WTC11 (cell line): ENCODE measurements at regions not wholly inside any gene's neighbourhood (a gene's known extent, or its start where the extent isn't known, plus 50 kb on each side); places are given as distances from the start of the nearest gene placed in this dataset.

Experiments
- NFE2L1 ChIP-seq: sonication (generic); formaldehyde crosslinking; IDR thresholded peaks from 2 replicates; pipeline ENCODE4 v1.8.1; 2023; ENCODE audit warnings: missing genetic modification reagents
- NR2C2 ChIP-seq: sonication (generic); formaldehyde crosslinking; IDR thresholded peaks from 2 replicates; pipeline ENCODE4 v1.8.0; 2022; ENCODE audit warnings: mild to moderate bottlenecking, missing genetic modification reagents
- TP53 ChIP-seq: sonication (generic); formaldehyde crosslinking; IDR thresholded peaks from 2 replicates; pipeline ENCODE4 v1.8.1; 2023; ENCODE audit warnings: mild to moderate bottlenecking, missing genetic modification reagents
- TF ChIP-seq, protein P1 (sequence below): sonication (generic); formaldehyde crosslinking; conservative IDR thresholded peaks from 2 replicates; pipeline ENCODE4 v1.8.1; 2023; ENCODE audit warnings: mild to moderate bottlenecking, low read depth, missing genetic modification reagents, moderate library complexity
- TF ChIP-seq, protein P2 (sequence below): fragments of 200-600 bp; IDR thresholded peaks from 2 replicates; pipeline ENCODE4 v1.8.0; 2022; ENCODE audit warnings: antibody characterized with exemption

DNA sequence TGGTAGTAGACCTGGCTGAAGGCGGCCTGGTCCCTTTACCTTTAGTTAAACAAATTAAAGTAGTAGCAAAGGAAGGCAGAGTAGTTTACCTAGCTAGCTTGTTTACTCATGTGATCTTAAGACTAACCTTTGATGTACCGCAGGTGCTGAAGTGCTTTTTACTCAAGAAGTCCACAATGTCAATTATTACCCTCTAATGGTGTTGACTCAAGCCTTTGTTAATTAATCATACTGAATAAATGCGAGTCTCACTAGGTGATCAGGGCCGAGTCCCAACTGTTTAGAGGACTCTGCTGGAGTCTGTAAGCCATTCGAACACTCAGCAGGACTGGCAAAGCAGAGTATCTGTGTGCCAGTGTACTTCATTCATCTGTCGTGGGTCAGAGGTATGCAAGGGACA, 381.1 kb upstream of the NCAM2 start:
- no peak for TF ChIP-seq TP53
- TF ChIP-seq, protein P1, sequence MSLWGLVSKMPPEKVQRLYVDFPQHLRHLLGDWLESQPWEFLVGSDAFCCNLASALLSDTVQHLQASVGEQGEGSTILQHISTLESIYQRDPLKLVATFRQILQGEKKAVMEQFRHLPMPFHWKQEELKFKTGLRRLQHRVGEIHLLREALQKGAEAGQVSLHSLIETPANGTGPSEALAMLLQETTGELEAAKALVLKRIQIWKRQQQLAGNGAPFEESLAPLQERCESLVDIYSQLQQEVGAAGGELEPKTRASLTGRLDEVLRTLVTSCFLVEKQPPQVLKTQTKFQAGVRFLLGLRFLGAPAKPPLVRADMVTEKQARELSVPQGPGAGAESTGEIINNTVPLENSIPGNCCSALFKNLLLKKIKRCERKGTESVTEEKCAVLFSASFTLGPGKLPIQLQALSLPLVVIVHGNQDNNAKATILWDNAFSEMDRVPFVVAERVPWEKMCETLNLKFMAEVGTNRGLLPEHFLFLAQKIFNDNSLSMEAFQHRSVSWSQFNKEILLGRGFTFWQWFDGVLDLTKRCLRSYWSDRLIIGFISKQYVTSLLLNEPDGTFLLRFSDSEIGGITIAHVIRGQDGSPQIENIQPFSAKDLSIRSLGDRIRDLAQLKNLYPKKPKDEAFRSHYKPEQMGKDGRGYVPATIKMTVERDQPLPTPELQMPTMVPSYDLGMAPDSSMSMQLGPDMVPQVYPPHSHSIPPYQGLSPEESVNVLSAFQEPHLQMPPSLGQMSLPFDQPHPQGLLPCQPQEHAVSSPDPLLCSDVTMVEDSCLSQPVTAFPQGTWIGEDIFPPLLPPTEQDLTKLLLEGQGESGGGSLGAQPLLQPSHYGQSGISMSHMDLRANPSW (CRISPR knock-in tag) = no peak
- no peak for TF ChIP-seq NFE2L1 (CRISPR knock-in tag)
- TF ChIP-seq, protein P2, sequence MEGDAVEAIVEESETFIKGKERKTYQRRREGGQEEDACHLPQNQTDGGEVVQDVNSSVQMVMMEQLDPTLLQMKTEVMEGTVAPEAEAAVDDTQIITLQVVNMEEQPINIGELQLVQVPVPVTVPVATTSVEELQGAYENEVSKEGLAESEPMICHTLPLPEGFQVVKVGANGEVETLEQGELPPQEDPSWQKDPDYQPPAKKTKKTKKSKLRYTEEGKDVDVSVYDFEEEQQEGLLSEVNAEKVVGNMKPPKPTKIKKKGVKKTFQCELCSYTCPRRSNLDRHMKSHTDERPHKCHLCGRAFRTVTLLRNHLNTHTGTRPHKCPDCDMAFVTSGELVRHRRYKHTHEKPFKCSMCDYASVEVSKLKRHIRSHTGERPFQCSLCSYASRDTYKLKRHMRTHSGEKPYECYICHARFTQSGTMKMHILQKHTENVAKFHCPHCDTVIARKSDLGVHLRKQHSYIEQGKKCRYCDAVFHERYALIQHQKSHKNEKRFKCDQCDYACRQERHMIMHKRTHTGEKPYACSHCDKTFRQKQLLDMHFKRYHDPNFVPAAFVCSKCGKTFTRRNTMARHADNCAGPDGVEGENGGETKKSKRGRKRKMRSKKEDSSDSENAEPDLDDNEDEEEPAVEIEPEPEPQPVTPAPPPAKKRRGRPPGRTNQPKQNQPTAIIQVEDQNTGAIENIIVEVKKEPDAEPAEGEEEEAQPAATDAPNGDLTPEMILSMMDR = no peak
- TF ChIP-seq NR2C2 (CRISPR knock-in tag) = no peak
